ENCODE measurements at regions not wholly inside any gene's neighbourhood (a gene's known extent, or its start where the extent isn't known, plus 50 kb on each side); places are given as distances from the start of the nearest gene placed in this dataset.

GRCh38 chr2:146244131-146244530 lies 1600.7 kb upstream of the ACVR2A start:
- Histone ChIP-seq H3K4me2 (ENCODE audit: low read length) (no peak overlapping the region), H3K79me2 (ENCODE audit: insufficient read depth, low read length) (no peaks in the 10 kb centered on the region), H3K27ac (ENCODE audit: low read depth, low read length) (no peak overlapping the region), H3K36me3 (ENCODE audit: insufficient read depth, low read length) (no peaks in the 10 kb centered on the region), H3K4me3 (ENCODE audit: insufficient read depth, low read depth, low read length) (no peak overlapping the region), H3K4me1 (ENCODE audit: insufficient read depth, low read length) (peaks cover 7% of the 10 kb centered on the region), H2AFZ (ENCODE audit: low read depth, low read length) (no peak overlapping the region), H4K20me1 (ENCODE audit: insufficient read depth, low read length) (no peaks in the 10 kb centered on the region), H3K9ac (ENCODE audit: low read length) (no peak overlapping the region), H3K9me3 (ENCODE audit: insufficient read depth, low read depth, low read length) (no peaks in the 10 kb centered on the region), H3K27me3 (ENCODE audit: insufficient read depth, low read length) (no peaks in the 10 kb centered on the region)
- Mint-ChIP-seq H3K4me1 (ENCODE audit: low read depth, unreplicated experiment) (peaks cover 12% of the 10 kb centered on the region), H3K4me3 (ENCODE audit: unreplicated experiment) (no peak overlapping the region), H3K27ac (ENCODE audit: unreplicated experiment) (no peak overlapping the region), H3K36me3 (ENCODE audit: low read depth, unreplicated experiment) (no peaks in the 10 kb centered on the region), H3K9me3 (ENCODE audit: unreplicated experiment) (no peaks in the 10 kb centered on the region), H3K27me3 (ENCODE audit: low read depth, unreplicated experiment) (no peaks in the 10 kb centered on the region)
- no peak for FAIRE-seq
- DNase-seq (ENCODE audit: low read depth): no peak
- TF ChIP-seq EZH2 (IDR thresholded peaks at IDR 0.05; ENCODE audit: insufficient read depth, low read length) (no peak), CTCF (IDR thresholded peaks at IDR 0.05; ENCODE audit: insufficient read depth, low read depth, low read length) (no peak)

- Histone ChIP-seq H3K4me1 (ENCODE audit: insufficient read depth, low read length) (peaks cover 2% of the 10 kb centered on the region), H3K4me2 (ENCODE audit: low read length) (no peak overlapping the region), H3K9ac (ENCODE audit: low read length) (no peak overlapping the region), H2AFZ (ENCODE audit: low read depth, low read length) (no peak overlapping the region), H3K27ac (ENCODE audit: low read depth, low read length) (no peak overlapping the region), H3K4me3 (ENCODE audit: insufficient read depth, low read depth, low read length) (no peak overlapping the region), H3K9me3 (ENCODE audit: insufficient read depth, low read depth, low read length) (no peaks in the 10 kb centered on the region), H3K79me2 (ENCODE audit: insufficient read depth, low read length) (no peaks in the 10 kb centered on the region), H3K27me3 (ENCODE audit: insufficient read depth, low read length) (no peaks in the 10 kb centered on the region), H3K36me3 (ENCODE audit: insufficient read depth, low read length) (no peaks in the 10 kb centered on the region), H4K20me1 (ENCODE audit: insufficient read depth, low read length) (no peaks in the 10 kb centered on the region)
- no peak for DNase-seq (ENCODE audit: low read depth)
- no peak for FAIRE-seq
- Mint-ChIP-seq H3K27ac (ENCODE audit: unreplicated experiment) (no peak overlapping the region), H3K4me3 (ENCODE audit: unreplicated experiment) (no peak overlapping the region), H3K9me3 (ENCODE audit: unreplicated experiment) (no peaks in the 10 kb centered on the region), H3K36me3 (ENCODE audit: low read depth, unreplicated experiment) (no peaks in the 10 kb centered on the region), H3K27me3 (ENCODE audit: low read depth, unreplicated experiment) (no peaks in the 10 kb centered on the region), H3K4me1 (ENCODE audit: low read depth, unreplicated experiment) (peaks cover 8% of the 10 kb centered on the region)
- TF ChIP-seq EZH2 (IDR thresholded peaks at IDR 0.05; ENCODE audit: insufficient read depth, low read length) (no peak), CTCF (IDR thresholded peaks at IDR 0.05; ENCODE audit: insufficient read depth, low read depth, low read length) (no peak)
These were observed 1603.8 kb upstream of the ACVR2A start for GRCh38 chr2:146241023-146241422.

- no peaks in the 10 kb centered on the region for H3K27me3 Mint-ChIP-seq (ENCODE audit: low read depth, unreplicated experiment)
- H3K9ac ChIP-seq (ENCODE audit: low read length): no peak overlapping the region
These were observed 1604.4 kb upstream of the ACVR2A start for GRCh38 chr2:146240391-146240790.

More at GRCh38 chr2:146240391-146240790, 1604.4 kb upstream of the ACVR2A start:
- no peak overlapping the region for H2AFZ ChIP-seq (ENCODE audit: low read depth, low read length)
- no peaks in the 10 kb centered on the region for H3K36me3 ChIP-seq (ENCODE audit: insufficient read depth, low read length)
- no peak overlapping the region for H3K27ac ChIP-seq (ENCODE audit: low read depth, low read length)
- peaks cover 2% of the 10 kb centered on the region for H3K4me1 ChIP-seq (ENCODE audit: insufficient read depth, low read length)
- TF ChIP-seq CTCF (IDR thresholded peaks at IDR 0.05; ENCODE audit: insufficient read depth, low read depth, low read length): no peak
- TF ChIP-seq EZH2 (IDR thresholded peaks at IDR 0.05; ENCODE audit: insufficient read depth, low read length): no peak
- no peaks in the 10 kb centered on the region for H3K9me3 Mint-ChIP-seq (ENCODE audit: unreplicated experiment)
- no peaks in the 10 kb centered on the region for H3K27me3 ChIP-seq (ENCODE audit: insufficient read depth, low read length)
- no peak overlapping the region for H3K27ac Mint-ChIP-seq (ENCODE audit: unreplicated experiment)
- no peak overlapping the region for H3K4me2 ChIP-seq (ENCODE audit: low read length)
- DNase-seq (ENCODE audit: low read depth) (peak; percentile 9), FAIRE-seq (peak; percentile 29)
- no peak overlapping the region for H3K4me3 ChIP-seq (ENCODE audit: insufficient read depth, low read depth, low read length)
- peaks cover 8% of the 10 kb centered on the region for H3K4me1 Mint-ChIP-seq (ENCODE audit: low read depth, unreplicated experiment)
- H3K4me3 Mint-ChIP-seq (ENCODE audit: unreplicated experiment): no peak overlapping the region
- H3K36me3 Mint-ChIP-seq (ENCODE audit: low read depth, unreplicated experiment): no peaks in the 10 kb centered on the region
- no peaks in the 10 kb centered on the region for H3K9me3 ChIP-seq (ENCODE audit: insufficient read depth, low read depth, low read length)
- H3K79me2 ChIP-seq (ENCODE audit: insufficient read depth, low read length): no peaks in the 10 kb centered on the region
- H4K20me1 ChIP-seq (ENCODE audit: insufficient read depth, low read length): no peaks in the 10 kb centered on the region

Data from astrocyte (in vitro differentiated cells and primary cell).